AG08396 (cell line): ENCODE measurements at regions not wholly inside any gene's neighbourhood (a gene's known extent, or its start where the extent isn't known, plus 50 kb on each side); places are given as distances from the start of the nearest gene placed in this dataset.

ENCODE experiments used
- DNase-seq: peaks from one replicate; pipeline ENCODE4 v3.0.0; 2012; ENCODE audit warnings: low spot score, mixed read lengths

- no peak for DNase-seq
Measured at GRCh38 chr7:93015779-93016481, 101.8 kb downstream of the SAMD9 start.

GRCh38 chr7:93015101-93015778 lies 102.5 kb downstream of the SAMD9 start:
- no peak for DNase-seq

- DNase-seq: no peak
Measured at GRCh38 chr7:93014410-93014809, 103.4 kb downstream of the SAMD9 start.

- DNase-seq: no peak
Measured at GRCh38 chr7:93013446-93014061, 104.2 kb downstream of the SAMD9 start.

GRCh38 chr7:93011351-93012294 lies 106.2 kb downstream of the SAMD9 start:
- DNase-seq: peak; percentile 65

- DNase-seq: no peak
Measured at GRCh38 chr7:93008833-93009232, 108.9 kb downstream of the SAMD9 start.

- DNase-seq: no peak
Measured at GRCh38 chr7:93006480-93007095, 111.2 kb downstream of the SAMD9 start.

GRCh38 chr7:93004906-93005305 lies 112.9 kb downstream of the SAMD9 start:
- no peak for DNase-seq

GRCh38 chr7:92997719-92998118 lies 120.1 kb downstream of the SAMD9 start:
- DNase-seq: no peak

GRCh38 chr7:92997152-92997551 lies 120.6 kb downstream of the SAMD9 start:
- no peak for DNase-seq

- DNase-seq: no peak
Measured at GRCh38 chr7:92994901-92995300, 122.9 kb downstream of the SAMD9 start.

- no peak for DNase-seq
Measured at GRCh38 chr7:92992932-92993331, 124.8 kb downstream of the SAMD9 start.

GRCh38 chr7:92992483-92992882 lies 125.3 kb downstream of the SAMD9 start:
- no peak for DNase-seq

GRCh38 chr7:92991190-92991589 lies 126.6 kb downstream of the SAMD9 start:
- DNase-seq: no peak

- no peak for DNase-seq
Measured at GRCh38 chr7:92988941-92989545, 128.7 kb downstream of the SAMD9 start.

GRCh38 chr7:92988051-92988450 lies 129.7 kb downstream of the SAMD9 start:
- DNase-seq: peak; percentile 20

GRCh38 chr7:92987538-92987937 lies 130.2 kb downstream of the SAMD9 start:
- no peak for DNase-seq

GRCh38 chr7:92987095-92987494 lies 130.7 kb downstream of the SAMD9 start:
- DNase-seq: peak; percentile 19

GRCh38 chr7:92982928-92983327 lies 134.9 kb downstream of the SAMD9 start:
- no peak for DNase-seq

- DNase-seq: no peak
Measured at GRCh38 chr7:92976931-92977330, 140.6 kb upstream of the CDK6 start.

GRCh38 chr7:92973974-92974373 lies 137.6 kb upstream of the CDK6 start:
- DNase-seq: no peak
